ENCODE measurements at regions not wholly inside any gene's neighbourhood (a gene's known extent, or its start where the extent isn't known, plus 50 kb on each side); places are given as distances from the start of the nearest gene placed in this dataset.

- ATAC-seq (ENCODE audit: insufficient read depth, low FRiP score) (no peak), DNase-seq (no peak)
- TF ChIP-seq CTCF (IDR thresholded peaks at IDR 0.05; ENCODE audit: control extremely low read depth, extremely low read depth), result no peak
- no peaks in the 10 kb centered on the region for H3K4me1 ChIP-seq (ENCODE audit: control insufficient read depth in 5 of 5, insufficient read depth in 5 of 5, low read length in 5 of 5)
- H3K36me3 ChIP-seq (ENCODE audit: control insufficient read depth in 4 of 4, insufficient read depth in 4 of 4, low read length in 4 of 4), result no peaks in the 10 kb centered on the region
- peaks cover 0 to 5% (median 0%) of the 10 kb centered on the region in 4 donors for H3K9me3 ChIP-seq (ENCODE audit: control insufficient read depth in 4 of 4, insufficient read depth in 3 of 4, low read length in 3 of 4)
- H3K9ac ChIP-seq (ENCODE audit: insufficient read depth in 1 of 2, low read length in 2 of 2), result no peak overlapping the region
- H3K27me3 ChIP-seq (ENCODE audit: control insufficient read depth in 3 of 3, insufficient read depth in 3 of 3, low read length in 2 of 3), result no peaks in the 10 kb centered on the region
- H3K4me3 ChIP-seq, result no peak overlapping the region
- no peak overlapping the region for H3K27ac ChIP-seq (ENCODE audit: low read depth in 1 of 2, low read length in 1 of 2)
- 92 to 95% methylated on average over 1 of the region's 1 CpG for WGBS, 2 donors
Measured at GRCh38 chr2:104769096-104769495, 84.8 kb upstream of the POU3F3 start.

DNA sequence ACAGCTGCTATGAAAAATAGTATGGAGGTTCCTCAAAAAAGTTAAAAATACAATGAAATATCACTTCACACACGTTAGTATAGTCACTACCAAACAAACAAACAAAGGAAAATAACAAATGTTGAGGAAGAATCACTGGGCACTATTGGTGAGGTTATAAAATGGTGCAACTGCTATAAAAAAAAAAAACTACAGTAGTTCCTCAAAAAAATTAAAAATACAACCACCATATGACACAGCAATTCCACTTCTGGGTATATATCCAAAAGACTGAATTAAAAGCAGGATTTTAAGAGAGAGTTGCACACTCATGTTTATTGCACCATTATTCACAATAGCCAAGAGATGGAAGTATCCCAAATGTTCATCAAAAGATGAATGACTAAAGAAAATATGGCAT lies 80.9 kb upstream of the POU3F3 start:
- H3K27me3 ChIP-seq (ENCODE audit: control insufficient read depth in 3 of 3, insufficient read depth in 3 of 3, low read length in 2 of 3), result peaks cover 0 to 3% (median 0%) of the 10 kb centered on the region in 3 donors
- H3K27ac ChIP-seq (ENCODE audit: low read depth in 1 of 2, low read length in 1 of 2), result no peak overlapping the region
- ATAC-seq (ENCODE audit: insufficient read depth, low FRiP score) (no peak), DNase-seq (no peak)
- H3K9me3 ChIP-seq (ENCODE audit: control insufficient read depth in 4 of 4, insufficient read depth in 3 of 4, low read length in 3 of 4), result peaks cover 0 to 2% (median 0%) of the 10 kb centered on the region in 4 donors
- H3K4me3 ChIP-seq, result no peak overlapping the region
- H3K4me1 ChIP-seq (ENCODE audit: control insufficient read depth in 5 of 5, insufficient read depth in 5 of 5, low read length in 5 of 5), result no peaks in the 10 kb centered on the region
- 21 to 22% methylated on average over 1 of the region's 1 CpG for whole genome bisulfite sequencing, 2 donors
- H3K9ac ChIP-seq (ENCODE audit: insufficient read depth in 1 of 2, low read length in 2 of 2), result no peak overlapping the region
- no peaks in the 10 kb centered on the region for H3K36me3 ChIP-seq (ENCODE audit: control insufficient read depth in 4 of 4, insufficient read depth in 4 of 4, low read length in 4 of 4)
- no peak for TF ChIP-seq CTCF (IDR thresholded peaks at IDR 0.05; ENCODE audit: control extremely low read depth, extremely low read depth)

DNA sequence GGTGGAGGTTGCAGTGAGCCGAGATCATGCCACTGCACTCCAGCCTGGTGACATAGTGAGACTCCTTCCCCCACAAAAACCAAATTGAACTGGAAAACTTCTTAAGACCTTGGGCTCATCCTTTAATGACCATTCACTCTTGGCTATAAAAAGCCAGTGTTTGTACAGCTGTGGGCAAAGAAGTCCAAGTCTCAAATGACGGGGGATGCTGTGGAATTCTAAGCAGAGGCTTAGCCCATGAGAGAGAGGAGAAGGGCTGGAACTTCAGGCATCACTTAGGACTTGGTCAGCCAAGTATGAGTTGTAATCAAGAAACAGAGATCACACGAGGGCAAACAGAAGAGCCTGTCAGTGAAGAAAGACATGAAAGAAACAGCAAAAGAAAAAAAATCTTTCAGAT lies 79.3 kb upstream of the POU3F3 start:
- Histone ChIP-seq H3K9ac (ENCODE audit: insufficient read depth in 1 of 2, low read length in 2 of 2) (no peak overlapping the region), H3K36me3 (ENCODE audit: control insufficient read depth in 4 of 4, insufficient read depth in 4 of 4, low read length in 4 of 4) (no peaks in the 10 kb centered on the region), H3K4me1 (ENCODE audit: control insufficient read depth in 5 of 5, insufficient read depth in 5 of 5, low read length in 5 of 5) (no peaks in the 10 kb centered on the region), H3K27me3 (ENCODE audit: control insufficient read depth in 3 of 3, insufficient read depth in 3 of 3, low read length in 2 of 3) (peaks cover 0 to 3% (median 0%) of the 10 kb centered on the region in 3 donors), H3K27ac (ENCODE audit: low read depth in 1 of 2, low read length in 1 of 2) (no peak overlapping the region), H3K4me3 (no peak overlapping the region), H3K9me3 (ENCODE audit: control insufficient read depth in 4 of 4, insufficient read depth in 3 of 4, low read length in 3 of 4) (peaks cover 0 to 2% (median 0%) of the 10 kb centered on the region in 4 donors)
- WGBS, 2 donors, result 65 to 68% methylated on average over 3 of the region's 3 CpGs
- ATAC-seq (ENCODE audit: insufficient read depth, low FRiP score), result no peak
- TF ChIP-seq CTCF (IDR thresholded peaks at IDR 0.05; ENCODE audit: control extremely low read depth, extremely low read depth), result no peak
- DNase-seq, result no peak

GRCh38 chr2:104777721-104778120 lies 76.2 kb upstream of the POU3F3 start:
- H3K9ac ChIP-seq (ENCODE audit: insufficient read depth in 1 of 2, low read length in 2 of 2), result no peak overlapping the region
- H3K9me3 ChIP-seq (ENCODE audit: control insufficient read depth in 4 of 4, insufficient read depth in 3 of 4, low read length in 3 of 4), result no peaks in the 10 kb centered on the region
- TF ChIP-seq CTCF (IDR thresholded peaks at IDR 0.05; ENCODE audit: control extremely low read depth, extremely low read depth), result no peak
- DNase-seq (no peak), ATAC-seq (ENCODE audit: insufficient read depth, low FRiP score) (no peak)
- peaks cover 0 to 3% (median 0%) of the 10 kb centered on the region in 3 donors for H3K27me3 ChIP-seq (ENCODE audit: control insufficient read depth in 3 of 3, insufficient read depth in 3 of 3, low read length in 2 of 3)
- no peaks in the 10 kb centered on the region for H3K4me1 ChIP-seq (ENCODE audit: control insufficient read depth in 5 of 5, insufficient read depth in 5 of 5, low read length in 5 of 5)
- H3K36me3 ChIP-seq (ENCODE audit: control insufficient read depth in 4 of 4, insufficient read depth in 4 of 4, low read length in 4 of 4), result no peaks in the 10 kb centered on the region
- H3K4me3 ChIP-seq, result no peak overlapping the region
- no peak overlapping the region for H3K27ac ChIP-seq (ENCODE audit: low read depth in 1 of 2, low read length in 1 of 2)
- 82 to 90% methylated on average over 2 of the region's 2 CpGs for whole genome bisulfite sequencing, 2 donors
